ENCODE measurements at regions not wholly inside any gene's neighbourhood (a gene's known extent, or its start where the extent isn't known, plus 50 kb on each side); places are given as distances from the start of the nearest gene placed in this dataset.

DNA sequence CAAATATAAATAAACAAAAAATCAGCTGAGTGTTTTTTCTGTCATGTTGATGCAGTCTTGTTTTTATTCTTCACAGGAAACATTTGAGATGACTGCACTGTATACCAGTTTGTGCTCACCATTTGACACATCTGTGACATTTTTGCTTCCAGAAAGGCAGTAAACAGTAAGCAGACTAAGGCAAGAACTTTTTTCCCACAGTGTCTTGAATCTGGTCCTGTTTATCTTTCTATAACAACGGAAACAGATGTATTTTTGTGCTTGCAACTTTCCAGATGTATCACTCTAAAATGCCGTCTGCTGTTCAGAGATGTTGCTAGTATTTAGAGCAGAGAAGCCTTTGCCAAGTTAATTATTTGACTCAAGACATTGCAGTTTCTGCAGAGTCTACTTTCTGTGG, 105.5 kb downstream of the ZC3H11B start:
- no peaks in the 10 kb centered on the region for H3K36me3 Mint-ChIP-seq (ENCODE audit: low read depth)
- H3K4me3 Mint-ChIP-seq: no peak overlapping the region
- TF ChIP-seq, protein P1, sequence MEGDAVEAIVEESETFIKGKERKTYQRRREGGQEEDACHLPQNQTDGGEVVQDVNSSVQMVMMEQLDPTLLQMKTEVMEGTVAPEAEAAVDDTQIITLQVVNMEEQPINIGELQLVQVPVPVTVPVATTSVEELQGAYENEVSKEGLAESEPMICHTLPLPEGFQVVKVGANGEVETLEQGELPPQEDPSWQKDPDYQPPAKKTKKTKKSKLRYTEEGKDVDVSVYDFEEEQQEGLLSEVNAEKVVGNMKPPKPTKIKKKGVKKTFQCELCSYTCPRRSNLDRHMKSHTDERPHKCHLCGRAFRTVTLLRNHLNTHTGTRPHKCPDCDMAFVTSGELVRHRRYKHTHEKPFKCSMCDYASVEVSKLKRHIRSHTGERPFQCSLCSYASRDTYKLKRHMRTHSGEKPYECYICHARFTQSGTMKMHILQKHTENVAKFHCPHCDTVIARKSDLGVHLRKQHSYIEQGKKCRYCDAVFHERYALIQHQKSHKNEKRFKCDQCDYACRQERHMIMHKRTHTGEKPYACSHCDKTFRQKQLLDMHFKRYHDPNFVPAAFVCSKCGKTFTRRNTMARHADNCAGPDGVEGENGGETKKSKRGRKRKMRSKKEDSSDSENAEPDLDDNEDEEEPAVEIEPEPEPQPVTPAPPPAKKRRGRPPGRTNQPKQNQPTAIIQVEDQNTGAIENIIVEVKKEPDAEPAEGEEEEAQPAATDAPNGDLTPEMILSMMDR (IDR thresholded peaks at IDR 0.05; ENCODE audit: unreplicated experiment in 3 of 3): no peak

DNA sequence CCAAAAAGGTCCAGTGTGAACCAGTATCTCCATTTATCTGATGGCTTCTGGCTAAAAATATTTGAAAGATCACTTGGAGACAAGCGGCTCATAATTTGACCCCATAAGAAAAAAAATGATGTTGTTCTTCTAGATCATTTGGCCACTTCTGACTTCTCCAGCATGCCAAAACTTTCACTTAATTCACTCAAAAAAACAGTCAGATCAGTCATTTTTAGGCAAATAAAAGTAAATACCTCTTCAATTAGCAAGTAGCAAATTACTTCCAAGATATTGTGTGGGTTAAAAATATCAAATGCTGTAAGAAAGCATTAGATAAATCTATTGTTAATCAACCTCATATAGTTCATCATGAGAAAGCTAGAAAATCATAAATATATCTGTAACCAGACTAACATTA, 106.0 kb downstream of the ZC3H11B start:
- peak overlapping the region in 2 of 3 experiments; percentile 37 to 48 for H3K27ac Mint-ChIP-seq
- TF ChIP-seq, protein P1 (IDR thresholded peaks at IDR 0.05; ENCODE audit: unreplicated experiment in 3 of 3): no peak
- peaks cover 25% of the 10 kb centered on the region for H3K4me1 Mint-ChIP-seq
- peaks cover 8% of the 10 kb centered on the region for H3K27me3 Mint-ChIP-seq (ENCODE audit: low read depth)
- no peak overlapping the region for H3K4me3 Mint-ChIP-seq
- H3K36me3 Mint-ChIP-seq (ENCODE audit: low read depth): no peaks in the 10 kb centered on the region
- no peaks in the 10 kb centered on the region for H3K9me3 Mint-ChIP-seq

More for the DNA sequence above, 105.5 kb downstream of the ZC3H11B start:
- Mint-ChIP-seq H3K9me3 (no peaks in the 10 kb centered on the region), H3K4me1 (peaks cover 25% of the 10 kb centered on the region), H3K27ac (peak overlapping the region in 1 of 3 experiments; percentile 16), H3K27me3 (ENCODE audit: low read depth) (peaks cover 8% of the 10 kb centered on the region)

DNA sequence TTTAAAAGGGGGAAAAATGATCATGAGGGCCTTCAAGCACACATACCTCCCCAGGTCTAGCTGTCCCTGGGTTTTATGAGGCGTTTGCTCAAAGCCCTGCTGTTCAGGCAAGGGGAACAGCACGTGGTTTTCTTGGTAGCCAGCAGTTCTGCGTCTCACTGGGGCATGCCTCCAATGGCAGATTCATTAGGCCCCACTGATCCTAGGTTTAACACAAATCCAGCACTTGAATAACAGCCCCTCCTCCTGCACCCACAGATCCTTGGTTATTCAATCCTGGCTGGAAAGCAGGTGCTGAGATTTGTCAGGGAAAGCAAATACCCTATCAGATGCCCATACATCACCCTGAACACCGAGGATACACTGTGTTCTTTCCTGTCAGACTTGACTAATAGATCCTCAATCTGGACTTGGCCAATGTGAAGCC, 106.4 kb downstream of the ZC3H11B start:
- TF ChIP-seq, protein P1 (IDR thresholded peaks at IDR 0.05; ENCODE audit: unreplicated experiment in 3 of 3): no peak
- Mint-ChIP-seq H3K4me3 (no peak overlapping the region), H3K9me3 (no peaks in the 10 kb centered on the region), H3K36me3 (ENCODE audit: low read depth) (no peaks in the 10 kb centered on the region), H3K27me3 (ENCODE audit: low read depth) (peaks cover 8% of the 10 kb centered on the region), H3K4me1 (peaks cover 25% of the 10 kb centered on the region), H3K27ac (peak overlapping the region; percentile 37 to 63 (median 48))

DNA sequence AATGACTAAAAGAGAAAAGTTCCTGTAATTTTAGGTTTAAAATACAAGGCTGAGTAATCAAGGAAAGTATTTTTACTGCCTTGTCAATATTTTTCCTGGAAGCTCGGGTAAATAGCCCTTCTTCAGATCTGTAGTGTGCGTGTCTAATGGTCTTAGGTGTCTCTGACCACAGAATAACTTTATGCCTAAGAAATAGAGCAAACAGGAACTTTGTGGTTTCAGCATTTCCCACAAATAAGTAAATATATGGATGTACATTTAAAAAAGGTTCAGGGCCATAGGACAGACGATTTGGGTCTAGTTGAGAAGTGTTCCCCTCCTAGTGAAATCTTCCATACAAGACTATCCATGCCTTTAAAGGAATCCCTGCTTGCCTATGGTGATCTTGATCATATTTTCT, 107.0 kb downstream of the ZC3H11B start:
- Mint-ChIP-seq H3K27ac (peak overlapping the region; percentile 37 to 63 (median 48)), H3K4me3 (no peak overlapping the region), H3K27me3 (ENCODE audit: low read depth) (peaks cover 8% of the 10 kb centered on the region), H3K9me3 (no peaks in the 10 kb centered on the region), H3K36me3 (ENCODE audit: low read depth) (no peaks in the 10 kb centered on the region), H3K4me1 (peaks cover 25% of the 10 kb centered on the region)
- TF ChIP-seq, protein P1 (IDR thresholded peaks at IDR 0.05; ENCODE audit: unreplicated experiment in 3 of 3): no peak

DNA sequence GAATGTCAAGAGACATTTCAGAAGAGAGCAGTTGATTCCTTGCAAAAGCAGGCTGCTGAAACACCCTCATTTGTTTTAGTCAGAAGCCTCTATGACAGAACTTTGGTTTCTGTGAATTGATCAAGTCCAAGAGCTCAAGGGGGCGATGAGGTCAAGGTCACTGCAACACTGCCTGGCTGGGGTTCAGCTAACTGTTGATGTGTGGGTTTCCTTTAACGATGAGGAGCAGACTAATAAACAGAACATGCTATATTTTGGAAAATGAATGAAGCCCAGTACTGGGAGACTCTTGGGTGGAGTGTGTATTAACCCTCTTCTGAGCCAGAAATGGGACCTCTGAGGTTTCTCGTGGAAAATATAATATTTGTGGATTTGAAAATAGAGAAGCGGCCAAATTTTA, 109.3 kb downstream of the ZC3H11B start:
- Mint-ChIP-seq H3K27ac (no peak overlapping the region), H3K9me3 (no peaks in the 10 kb centered on the region), H3K4me3 (no peak overlapping the region), H3K27me3 (ENCODE audit: low read depth) (peaks cover 8% of the 10 kb centered on the region), H3K4me1 (peaks cover 29% of the 10 kb centered on the region), H3K36me3 (ENCODE audit: low read depth) (no peaks in the 10 kb centered on the region)
- TF ChIP-seq, protein P1 (IDR thresholded peaks at IDR 0.05; ENCODE audit: unreplicated experiment in 3 of 3): no peak

DNA sequence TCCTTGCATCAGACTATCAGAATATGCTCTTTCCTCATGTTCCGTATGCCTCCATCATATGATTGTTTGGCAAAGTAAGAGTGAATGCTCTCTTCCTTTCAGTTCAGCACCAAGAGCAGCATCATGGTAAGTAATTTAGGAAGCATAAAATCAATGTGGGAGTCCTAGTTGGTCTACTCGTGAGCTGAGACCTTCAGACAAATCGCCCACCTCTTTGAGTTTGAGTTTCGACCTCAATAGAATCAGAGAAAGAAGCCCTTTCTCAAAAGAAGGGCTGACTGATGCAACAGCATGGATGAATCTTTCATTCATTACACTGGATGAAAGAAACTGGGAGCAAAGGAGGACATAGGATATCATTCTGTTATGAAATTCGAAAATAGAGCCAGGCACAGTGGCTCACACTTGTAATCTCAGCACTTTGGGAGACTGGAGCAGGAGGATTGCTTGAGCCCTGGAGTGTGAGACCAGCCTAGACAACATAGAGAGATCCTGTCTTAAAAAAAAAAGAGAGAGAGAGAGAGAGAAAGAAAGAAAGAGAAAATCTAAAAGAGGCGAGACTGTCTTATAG, 112.5 kb downstream of the ZC3H11B start:
- Mint-ChIP-seq H3K36me3 (ENCODE audit: low read depth) (no peaks in the 10 kb centered on the region), H3K27me3 (ENCODE audit: low read depth) (peaks cover 8% of the 10 kb centered on the region), H3K9me3 (no peaks in the 10 kb centered on the region), H3K4me3 (no peak overlapping the region), H3K27ac (no peak overlapping the region), H3K4me1 (peaks cover 31% of the 10 kb centered on the region)
- TF ChIP-seq, protein P1 (IDR thresholded peaks at IDR 0.05; ENCODE audit: unreplicated experiment in 3 of 3): no peak

Data from nephron (organoid).